HEK293 (cell line): ENCODE measurements at regions not wholly inside any gene's neighbourhood (a gene's known extent, or its start where the extent isn't known, plus 50 kb on each side); places are given as distances from the start of the nearest gene placed in this dataset.
A peak's percentile ranks its signal among the peaks of the same experiment; 100 is the strongest.
"Not testable (repeated sequence)": the region's sequence is repeated elsewhere in the genome, so short reads cannot be mapped to it uniquely, and the experiment has no call there.

Experiments
- CTCF ChIA-PET: fragments of 350-600 bp; formaldehyde crosslinking; extraction: SDS; loops from one replicate; lab custom pipeline; 2021; ENCODE audit warnings: antibody characterized with exemption; lab: Yijun Ruan, JAX
- POLR2A ChIA-PET: fragments of 300-600 bp; formaldehyde crosslinking; extraction: SDS; loops from one replicate; lab custom pipeline; 2020; ENCODE audit warnings: antibody characterized with exemption, inconsistent platforms; lab: Yijun Ruan, JAX
- H3K27ac ChIP-seq: fragments of 200-500 bp; sonication (Bioruptor generic); 2 replicates; pipeline ENCODE4 v1.5.1; 2014; ENCODE audit warnings: low read depth, low read length, control low read depth, inconsistent platforms; ENCODE audit errors: extremely low read depth
- H3K36me3 ChIP-seq, 2 experiments: fragments of 200-500 bp in 1 of 2; sonication (Bioruptor generic) in 1 of 2; 1 replicate in 1 of 2; 2 replicates in 1 of 2; pipeline ENCODE4 v1.5.1; 2014 to 2017; ENCODE audit warnings: inconsistent platforms in 2 of 2, low read length in 2 of 2; ENCODE audit not compliant: control insufficient read depth in 2 of 2, insufficient read depth in 1 of 2
- H3K4me1 ChIP-seq: fragments of 200-500 bp; sonication (Bioruptor generic); 2 replicates; pipeline ENCODE4 v1.5.1; 2014; ENCODE audit warnings: mild to moderate bottlenecking, low read length, inconsistent platforms; ENCODE audit not compliant: control insufficient read depth, insufficient read depth
- H3K4me3 ChIP-seq: 2 replicates; pipeline ENCODE4 v1.5.1; 2011; ENCODE audit warnings: low read depth, mild to moderate bottlenecking, control low read depth, low read length, moderate library complexity
- H3K9me3 ChIP-seq: fragments of 200-500 bp; sonication (Bioruptor generic); 2 replicates; pipeline ENCODE4 v1.5.1; 2014; ENCODE audit warnings: low read depth, low read length, inconsistent platforms; ENCODE audit not compliant: control insufficient read depth, insufficient read depth
- KLF8 ChIP-seq: fragments of 450-650 bp; formaldehyde crosslinking; IDR thresholded peaks from 2 replicates; pipeline ENCODE4 v1.5.1; 2016; ENCODE audit warnings: missing biosample characterization, missing genetic modification characterization
- MYNN ChIP-seq: fragments of 450-650 bp; formaldehyde crosslinking; IDR thresholded peaks from 2 replicates; pipeline ENCODE4 v1.5.1; 2016; ENCODE audit warnings: missing biosample characterization, missing genetic modification characterization, borderline replicate concordance
- OVOL3 ChIP-seq: fragments of 450-650 bp; formaldehyde crosslinking; IDR thresholded peaks from 2 replicates; pipeline ENCODE4 v1.5.1; 2016; ENCODE audit warnings: missing biosample characterization, missing genetic modification characterization
- SCRT1 ChIP-seq: fragments of 450-650 bp; formaldehyde crosslinking; IDR thresholded peaks from 2 replicates; pipeline ENCODE4 v1.5.1; 2016; ENCODE audit warnings: missing biosample characterization, missing genetic modification characterization, borderline replicate concordance
- SCRT2 ChIP-seq: fragments of 450-650 bp; formaldehyde crosslinking; IDR thresholded peaks from 2 replicates; pipeline ENCODE4 v1.5.1; 2016; ENCODE audit warnings: missing biosample characterization, missing genetic modification characterization
- SP2 ChIP-seq: fragments of 450-650 bp; formaldehyde crosslinking; IDR thresholded peaks from 2 replicates; pipeline ENCODE4 v1.5.1; 2016; ENCODE audit warnings: missing biosample characterization, missing genetic modification characterization
- TCF7L2 ChIP-seq: IDR thresholded peaks from 2 replicates; pipeline ENCODE4 v1.6.1; 2011; ENCODE audit warnings: low read depth, mild to moderate bottlenecking, inconsistent platforms, low read length, moderate library complexity, borderline replicate concordance
- WT1 ChIP-seq: fragments of 450-650 bp; formaldehyde crosslinking; IDR thresholded peaks from 2 replicates; pipeline ENCODE4 v1.5.1; 2016; ENCODE audit warnings: missing biosample characterization, missing genetic modification characterization
- YY1 ChIP-seq: fragments of 450-650 bp; formaldehyde crosslinking; IDR thresholded peaks from 2 replicates; pipeline ENCODE4 v1.5.1; 2018; ENCODE audit warnings: missing biosample characterization, missing genetic modification characterization
- ZBTB1 ChIP-seq: fragments of 450-650 bp; formaldehyde crosslinking; IDR thresholded peaks from 2 replicates; pipeline ENCODE4 v1.5.1; 2016; ENCODE audit warnings: missing biosample characterization, missing genetic modification characterization
- ZBTB17 ChIP-seq: fragments of 450-650 bp; formaldehyde crosslinking; IDR thresholded peaks from 2 replicates; pipeline ENCODE4 v1.5.1; 2016; ENCODE audit warnings: missing biosample characterization, missing genetic modification characterization
- ZNF132 ChIP-seq: fragments of 450-650 bp; formaldehyde crosslinking; IDR thresholded peaks from 2 replicates; pipeline ENCODE4 v1.5.1; 2017; ENCODE audit warnings: missing biosample characterization, missing genetic modification characterization, borderline replicate concordance
- ZNF18 ChIP-seq: fragments of 450-650 bp; formaldehyde crosslinking; IDR thresholded peaks from 2 replicates; pipeline ENCODE4 v1.5.1; 2016; ENCODE audit warnings: missing biosample characterization, missing genetic modification characterization
- ZNF211 ChIP-seq: fragments of 450-650 bp; formaldehyde crosslinking; IDR thresholded peaks from 2 replicates; pipeline ENCODE4 v1.5.1; 2016; ENCODE audit warnings: low read depth, missing biosample characterization, missing genetic modification characterization
- ZNF354C ChIP-seq: fragments of 450-650 bp; formaldehyde crosslinking; IDR thresholded peaks from 2 replicates; pipeline ENCODE4 v1.5.1; 2016; ENCODE audit warnings: missing biosample characterization, missing genetic modification characterization, low read depth, borderline replicate concordance
- ZNF362 ChIP-seq: fragments of 450-650 bp; formaldehyde crosslinking; IDR thresholded peaks from 2 replicates; pipeline ENCODE4 v1.5.1; 2016; ENCODE audit warnings: missing biosample characterization, missing genetic modification characterization
- ZNF530 ChIP-seq: fragments of 450-650 bp; formaldehyde crosslinking; IDR thresholded peaks from 2 replicates; pipeline ENCODE4 v1.5.1; 2016; ENCODE audit warnings: low read depth, missing biosample characterization, missing genetic modification characterization
- ZNF623 ChIP-seq: fragments of 450-650 bp; formaldehyde crosslinking; IDR thresholded peaks from 2 replicates; pipeline ENCODE4 v1.5.1; 2016; ENCODE audit warnings: missing biosample characterization, missing genetic modification characterization
- ZNF624 ChIP-seq: fragments of 450-650 bp; formaldehyde crosslinking; IDR thresholded peaks from 2 replicates; pipeline ENCODE4 v1.5.1; 2017; ENCODE audit warnings: missing biosample characterization, missing genetic modification characterization
- ZNF629 ChIP-seq: fragments of 450-650 bp; formaldehyde crosslinking; IDR thresholded peaks from 2 replicates; pipeline ENCODE4 v1.5.1; 2017; ENCODE audit warnings: missing biosample characterization, missing genetic modification characterization
- ZNF747 ChIP-seq: fragments of 450-650 bp; formaldehyde crosslinking; IDR thresholded peaks from 2 replicates; pipeline ENCODE4 v1.5.1; 2016; ENCODE audit warnings: missing biosample characterization, missing genetic modification characterization
- ZNF768 ChIP-seq: fragments of 450-650 bp; formaldehyde crosslinking; IDR thresholded peaks from 2 replicates; pipeline ENCODE4 v1.5.1; 2018; ENCODE audit warnings: missing biosample characterization, mild to moderate bottlenecking, missing genetic modification characterization
- TF ChIP-seq, protein P1 (sequence below): fragments of 450-650 bp; formaldehyde crosslinking; IDR thresholded peaks from 2 replicates; pipeline ENCODE4 v1.5.1; 2016; ENCODE audit warnings: missing biosample characterization, missing genetic modification characterization
- TF ChIP-seq, protein P2 (sequence below): fragments of 450-650 bp; formaldehyde crosslinking; IDR thresholded peaks from 2 replicates; pipeline ENCODE4 v1.5.1; 2017; ENCODE audit warnings: missing biosample characterization, missing genetic modification characterization
- TF ChIP-seq, protein P3 (sequence below): fragments of 450-650 bp; IDR thresholded peaks from 2 replicates; pipeline ENCODE4 v1.5.1; 2018; ENCODE audit warnings: missing biosample characterization, mild to moderate bottlenecking, missing genetic modification characterization

DNA sequence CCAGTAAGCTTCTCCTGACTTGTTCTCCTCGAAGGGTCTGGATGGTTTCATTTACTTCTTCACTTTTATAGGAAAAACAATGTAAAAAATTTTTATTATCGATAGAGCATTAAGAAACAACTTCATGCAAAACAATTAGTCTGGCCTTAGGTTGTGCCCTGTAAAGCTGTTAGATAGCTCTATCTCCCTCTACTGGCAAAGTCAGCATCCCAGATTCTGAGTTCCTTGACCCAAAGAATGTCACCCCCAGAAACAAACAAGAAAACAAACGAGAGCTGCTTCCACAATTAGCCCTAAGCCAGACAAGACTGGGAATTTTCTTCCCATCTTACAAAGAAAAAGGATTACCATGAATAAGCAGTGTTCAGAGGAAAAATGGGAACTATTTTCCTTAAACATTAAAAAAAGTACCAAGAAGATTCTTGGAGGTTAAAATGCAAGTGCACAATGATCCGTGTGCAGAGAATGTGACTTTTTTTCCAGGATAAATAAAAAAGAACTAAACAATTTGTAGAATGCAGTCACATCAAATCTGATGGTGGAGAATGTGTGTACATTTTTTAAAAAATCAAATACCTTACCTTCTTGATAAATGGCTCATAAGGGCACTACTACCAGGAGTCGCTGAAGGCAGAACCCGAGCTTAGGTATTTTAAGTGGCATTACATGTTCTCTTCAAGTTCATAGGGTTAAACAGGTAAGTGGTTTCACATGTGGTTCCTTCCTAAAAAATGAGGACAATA, 293.2 kb downstream of the FBXO8 start (continued):
- TF ChIP-seq, protein P1, sequence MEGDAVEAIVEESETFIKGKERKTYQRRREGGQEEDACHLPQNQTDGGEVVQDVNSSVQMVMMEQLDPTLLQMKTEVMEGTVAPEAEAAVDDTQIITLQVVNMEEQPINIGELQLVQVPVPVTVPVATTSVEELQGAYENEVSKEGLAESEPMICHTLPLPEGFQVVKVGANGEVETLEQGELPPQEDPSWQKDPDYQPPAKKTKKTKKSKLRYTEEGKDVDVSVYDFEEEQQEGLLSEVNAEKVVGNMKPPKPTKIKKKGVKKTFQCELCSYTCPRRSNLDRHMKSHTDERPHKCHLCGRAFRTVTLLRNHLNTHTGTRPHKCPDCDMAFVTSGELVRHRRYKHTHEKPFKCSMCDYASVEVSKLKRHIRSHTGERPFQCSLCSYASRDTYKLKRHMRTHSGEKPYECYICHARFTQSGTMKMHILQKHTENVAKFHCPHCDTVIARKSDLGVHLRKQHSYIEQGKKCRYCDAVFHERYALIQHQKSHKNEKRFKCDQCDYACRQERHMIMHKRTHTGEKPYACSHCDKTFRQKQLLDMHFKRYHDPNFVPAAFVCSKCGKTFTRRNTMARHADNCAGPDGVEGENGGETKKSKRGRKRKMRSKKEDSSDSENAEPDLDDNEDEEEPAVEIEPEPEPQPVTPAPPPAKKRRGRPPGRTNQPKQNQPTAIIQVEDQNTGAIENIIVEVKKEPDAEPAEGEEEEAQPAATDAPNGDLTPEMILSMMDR: peak; percentile 26; the same call in 1 of the 2 replicates
- TF ChIP-seq YY1 (no peak), OVOL3 (no peak)
- TF ChIP-seq, protein P2, sequence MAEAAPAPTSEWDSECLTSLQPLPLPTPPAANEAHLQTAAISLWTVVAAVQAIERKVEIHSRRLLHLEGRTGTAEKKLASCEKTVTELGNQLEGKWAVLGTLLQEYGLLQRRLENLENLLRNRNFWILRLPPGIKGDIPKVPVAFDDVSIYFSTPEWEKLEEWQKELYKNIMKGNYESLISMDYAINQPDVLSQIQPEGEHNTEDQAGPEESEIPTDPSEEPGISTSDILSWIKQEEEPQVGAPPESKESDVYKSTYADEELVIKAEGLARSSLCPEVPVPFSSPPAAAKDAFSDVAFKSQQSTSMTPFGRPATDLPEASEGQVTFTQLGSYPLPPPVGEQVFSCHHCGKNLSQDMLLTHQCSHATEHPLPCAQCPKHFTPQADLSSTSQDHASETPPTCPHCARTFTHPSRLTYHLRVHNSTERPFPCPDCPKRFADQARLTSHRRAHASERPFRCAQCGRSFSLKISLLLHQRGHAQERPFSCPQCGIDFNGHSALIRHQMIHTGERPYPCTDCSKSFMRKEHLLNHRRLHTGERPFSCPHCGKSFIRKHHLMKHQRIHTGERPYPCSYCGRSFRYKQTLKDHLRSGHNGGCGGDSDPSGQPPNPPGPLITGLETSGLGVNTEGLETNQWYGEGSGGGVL (tag by site-specific recombination): no peak

GRCh38 chr4:173963523-173963922, 319.9 kb downstream of the FBXO8 start:
- H3K27ac ChIP-seq, POLR2A ChIA-PET, H3K36me3 ChIP-seq, H3K9me3 ChIP-seq, H3K4me1 ChIP-seq, CTCF ChIA-PET, H3K4me3 ChIP-seq: not testable (repeated sequence)
- peak; percentile 52 for TF ChIP-seq SCRT2 (tag by site-specific recombination)
- peak; percentile 57; the same call in 1 of the 2 replicates for TF ChIP-seq SCRT1 (tag by site-specific recombination)

- POLR2A ChIA-PET: no interaction called here
- Histone ChIP-seq H3K4me1 (no peaks in the 10 kb centered on the region), H3K36me3 (no peaks in the 10 kb centered on the region), H3K4me3 (no peak overlapping the region), H3K9me3 (no peaks in the 10 kb centered on the region), H3K27ac (no peak overlapping the region)
- CTCF ChIA-PET: no interaction called here
- TF ChIP-seq ZNF18 (tag by site-specific recombination) (no peak), ZBTB1 (no peak), SP2 (tag by site-specific recombination) (no peak), TCF7L2 (no peak), ZNF623 (tag by site-specific recombination) (no peak), ZNF624 (no peak), ZNF768 (tag by site-specific recombination) (no peak), ZNF530 (tag by site-specific recombination) (no peak), ZNF629 (no peak), ZNF354C (tag by site-specific recombination) (no peak), KLF8 (tag by site-specific recombination) (no peak), ZNF362 (tag by site-specific recombination) (no peak), ZNF132 (tag by site-specific recombination) (no peak), WT1 (tag by site-specific recombination) (no peak), ZNF747 (tag by site-specific recombination) (no peak), ZBTB17 (tag by site-specific recombination) (no peak), ZNF211 (tag by site-specific recombination) (no peak), MYNN (tag by site-specific recombination) (no peak)
- TF ChIP-seq, protein P3, sequence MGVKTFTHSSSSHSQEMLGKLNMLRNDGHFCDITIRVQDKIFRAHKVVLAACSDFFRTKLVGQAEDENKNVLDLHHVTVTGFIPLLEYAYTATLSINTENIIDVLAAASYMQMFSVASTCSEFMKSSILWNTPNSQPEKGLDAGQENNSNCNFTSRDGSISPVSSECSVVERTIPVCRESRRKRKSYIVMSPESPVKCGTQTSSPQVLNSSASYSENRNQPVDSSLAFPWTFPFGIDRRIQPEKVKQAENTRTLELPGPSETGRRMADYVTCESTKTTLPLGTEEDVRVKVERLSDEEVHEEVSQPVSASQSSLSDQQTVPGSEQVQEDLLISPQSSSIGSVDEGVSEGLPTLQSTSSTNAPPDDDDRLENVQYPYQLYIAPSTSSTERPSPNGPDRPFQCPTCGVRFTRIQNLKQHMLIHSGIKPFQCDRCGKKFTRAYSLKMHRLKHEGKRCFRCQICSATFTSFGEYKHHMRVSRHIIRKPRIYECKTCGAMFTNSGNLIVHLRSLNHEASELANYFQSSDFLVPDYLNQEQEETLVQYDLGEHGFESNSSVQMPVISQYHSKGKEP (tag by site-specific recombination): no peak
Observed at GRCh38 chr4:173960398-173960797, 323.1 kb downstream of the FBXO8 start.
